ENCODE measurements at regions not wholly inside any gene's neighbourhood (a gene's known extent, or its start where the extent isn't known, plus 50 kb on each side); places are given as distances from the start of the nearest gene placed in this dataset.

GRCh38 chr6:165229216-165229615 lies 80.2 kb downstream of the C6orf118 start:
- DNase-seq = no peak

GRCh38 chr6:165227644-165228329 lies 81.6 kb downstream of the C6orf118 start:
- no peak for DNase-seq

GRCh38 chr6:165223736-165224135 lies 85.7 kb downstream of the C6orf118 start:
- no peak for DNase-seq

- no peak for DNase-seq
Observed at GRCh38 chr6:165223101-165223500, 86.3 kb downstream of the C6orf118 start.

- DNase-seq = no peak
Observed at GRCh38 chr6:165222315-165223025, 86.9 kb downstream of the C6orf118 start.

- DNase-seq = peak in 1 of 51 donors; percentile 16
Observed at GRCh38 chr6:165220045-165220444, 89.4 kb downstream of the C6orf118 start.

GRCh38 chr6:165219629-165220028 lies 89.8 kb downstream of the C6orf118 start:
- DNase-seq = no peak

GRCh38 chr6:165218829-165219228 lies 90.6 kb downstream of the C6orf118 start:
- no peak for DNase-seq

- DNase-seq = no peak
Observed at GRCh38 chr6:165206798-165207197, 102.6 kb downstream of the C6orf118 start.

- DNase-seq = no peak
Observed at GRCh38 chr6:165205632-165206031, 103.8 kb downstream of the C6orf118 start.

GRCh38 chr6:165204807-165205545 lies 104.4 kb downstream of the C6orf118 start:
- DNase-seq = no peak

- DNase-seq = no peak
Observed at GRCh38 chr6:165200178-165200577, 109.2 kb downstream of the C6orf118 start.

- no peak for DNase-seq
Observed at GRCh38 chr6:165191461-165191860, 117.9 kb downstream of the C6orf118 start.

- no peak for DNase-seq
Observed at GRCh38 chr6:165186441-165187205, 122.8 kb downstream of the C6orf118 start.

GRCh38 chr6:165186041-165186440 lies 123.4 kb downstream of the C6orf118 start:
- DNase-seq = no peak

- DNase-seq = peak in 10 of 51 donors; percentile 6 to 57 (median 22)
Observed at GRCh38 chr6:165184192-165184979, 125.0 kb downstream of the C6orf118 start.

GRCh38 chr6:165183496-165184140 lies 125.8 kb downstream of the C6orf118 start:
- peak in 1 of 51 donors; percentile 5 for DNase-seq

- no peak for DNase-seq
Observed at GRCh38 chr6:165183071-165183470, 126.3 kb downstream of the C6orf118 start.

GRCh38 chr6:165181951-165182414 lies 127.4 kb downstream of the C6orf118 start:
- DNase-seq = peak in 3 of 51 donors; percentile 9 to 64 (median 16)

- DNase-seq = peak in 1 of 51 donors; percentile 8
Observed at GRCh38 chr6:165178056-165178455, 131.3 kb downstream of the C6orf118 start.

Data from hypothalamus (tissue), 51 donors.